Right lobe of liver (tissue), 6 donors: ENCODE measurements at regions not wholly inside any gene's neighbourhood (a gene's known extent, or its start where the extent isn't known, plus 50 kb on each side); places are given as distances from the start of the nearest gene placed in this dataset.

Experiments
- ATAC-seq, 4 donors: fragments of 200-7000 bp; cut with Tn5 transposase; one replicate each; pipeline ENCODE4 v1.9.1; 2020; ENCODE audit warnings: mild to moderate bottlenecking in 4 of 4, moderate library complexity in 4 of 4
- DNase-seq, 3 donors: peaks; one replicate each; pipeline ENCODE4 v3.0.0-alpha.2; 2020
- H3K27ac ChIP-seq, 3 donors: fragments of 200-600 bp; one replicate each; pipeline ENCODE4 v1.8.0; 2022
- H3K27me3 ChIP-seq, 2 donors: fragments of 200-600 bp; one replicate each; pipeline ENCODE4 v1.8.0; 2022
- H3K36me3 ChIP-seq, 4 donors: fragments of 200-600 bp; sonication (generic) in 1 of 4; one replicate each; pipeline versions ENCODE4 v1.5.1 to v1.8.0; 2017 to 2022; ENCODE audit warnings: control low read depth in 1 of 4
- H3K4me1 ChIP-seq, 4 donors: fragments of 200-600 bp; sonication (generic) in 1 of 4; one replicate each; pipeline versions ENCODE4 v1.5.1 to v1.8.0; 2017 to 2022; ENCODE audit warnings: control low read depth in 1 of 4
- H3K4me3 ChIP-seq, 3 donors: fragments of 200-600 bp; one replicate each; pipeline ENCODE4 v1.8.0; 2022
- H3K9me3 ChIP-seq, 4 donors: fragments of 200-600 bp; sonication (generic) in 1 of 4; one replicate each; pipeline versions ENCODE4 v1.5.1 to v1.8.0; 2017 to 2022; ENCODE audit warnings: control low read depth in 1 of 4
- POLR2A ChIP-seq: fragments of 450-650 bp; IDR thresholded peaks from one replicate; pipeline ENCODE4 v1.6.1; 2017; ENCODE audit warnings: antibody characterized with exemption, mild to moderate bottlenecking
- WGBS: methylation state at CpG from one replicate; pipeline ENCODE4 v1.1.6; 2018; ENCODE audit warnings: low coverage, low lambda C conversion rate; ENCODE audit not compliant: insufficient coverage; ENCODE audit errors: missing lambda C conversion rate; 5-methylcytosine and 5-hydroxymethylcytosine counted together
- intact Hi-C, 2 donors: fragments of 100-400 bp; cut with DNase I; formaldehyde crosslinking; loops; one replicate each; pipeline versions ENCODE4 v1.11.2 to v1.14.1; 2022
- TF ChIP-seq, protein P1 (sequence below), 4 donors: fragments of 200-600 bp in 3 of 4; fragments of 450-650 bp in 1 of 4; IDR thresholded peaks; one replicate each; pipeline versions ENCODE4 v1.5.1 to v1.8.0; 2016 to 2022; ENCODE audit warnings: antibody characterized with exemption in 4 of 4, mild to moderate bottlenecking in 2 of 4
- donor health status: DM: no; HTN: yes; CAD: no.
- donor health status: DM: no; HTN: no; CAD: no.
- donor health status: DM: no; HTN: no; CAD: no.
- donor health status: DM: no; HTN: yes; CAD: no.
- donor health status: DM: no; HTN: yes; CAD: no.

DNA sequence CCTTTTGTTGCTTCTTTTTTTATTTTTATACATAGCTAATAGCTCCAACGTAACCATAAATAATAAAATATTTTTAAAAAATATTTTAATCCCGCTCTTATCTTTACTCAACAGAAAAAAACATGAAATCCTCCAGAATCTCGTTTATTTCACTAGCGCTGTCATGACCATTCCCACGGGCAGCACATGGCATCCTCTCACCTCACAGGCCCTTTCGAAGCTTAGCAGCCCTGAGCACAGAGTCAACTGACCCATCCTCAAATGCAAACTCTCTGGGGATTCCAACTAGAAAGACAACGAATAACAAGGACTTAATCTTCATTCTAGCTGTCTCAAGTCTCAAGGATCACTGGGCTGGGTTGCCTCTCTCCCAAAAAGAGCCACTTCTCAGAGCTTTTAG, 285.9 kb upstream of the PPARGC1A start:
- H3K27me3 ChIP-seq = no peaks in the 10 kb centered on the region
- DNase-seq (no peak), ATAC-seq (no peak)
- TF ChIP-seq POLR2A = no peak
- TF ChIP-seq, protein P1, sequence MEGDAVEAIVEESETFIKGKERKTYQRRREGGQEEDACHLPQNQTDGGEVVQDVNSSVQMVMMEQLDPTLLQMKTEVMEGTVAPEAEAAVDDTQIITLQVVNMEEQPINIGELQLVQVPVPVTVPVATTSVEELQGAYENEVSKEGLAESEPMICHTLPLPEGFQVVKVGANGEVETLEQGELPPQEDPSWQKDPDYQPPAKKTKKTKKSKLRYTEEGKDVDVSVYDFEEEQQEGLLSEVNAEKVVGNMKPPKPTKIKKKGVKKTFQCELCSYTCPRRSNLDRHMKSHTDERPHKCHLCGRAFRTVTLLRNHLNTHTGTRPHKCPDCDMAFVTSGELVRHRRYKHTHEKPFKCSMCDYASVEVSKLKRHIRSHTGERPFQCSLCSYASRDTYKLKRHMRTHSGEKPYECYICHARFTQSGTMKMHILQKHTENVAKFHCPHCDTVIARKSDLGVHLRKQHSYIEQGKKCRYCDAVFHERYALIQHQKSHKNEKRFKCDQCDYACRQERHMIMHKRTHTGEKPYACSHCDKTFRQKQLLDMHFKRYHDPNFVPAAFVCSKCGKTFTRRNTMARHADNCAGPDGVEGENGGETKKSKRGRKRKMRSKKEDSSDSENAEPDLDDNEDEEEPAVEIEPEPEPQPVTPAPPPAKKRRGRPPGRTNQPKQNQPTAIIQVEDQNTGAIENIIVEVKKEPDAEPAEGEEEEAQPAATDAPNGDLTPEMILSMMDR (IDR thresholded peaks at IDR 0.05) = no peak
- intact Hi-C loops = no loop called here
- H3K4me1 ChIP-seq = no peaks in the 10 kb centered on the region
- no peaks in the 10 kb centered on the region for H3K36me3 ChIP-seq
- 80% methylated on average over 7 of the region's 7 CpGs for WGBS
- H3K27ac ChIP-seq = no peak overlapping the region
- H3K9me3 ChIP-seq = no peaks in the 10 kb centered on the region
- H3K4me3 ChIP-seq = no peak overlapping the region

DNA sequence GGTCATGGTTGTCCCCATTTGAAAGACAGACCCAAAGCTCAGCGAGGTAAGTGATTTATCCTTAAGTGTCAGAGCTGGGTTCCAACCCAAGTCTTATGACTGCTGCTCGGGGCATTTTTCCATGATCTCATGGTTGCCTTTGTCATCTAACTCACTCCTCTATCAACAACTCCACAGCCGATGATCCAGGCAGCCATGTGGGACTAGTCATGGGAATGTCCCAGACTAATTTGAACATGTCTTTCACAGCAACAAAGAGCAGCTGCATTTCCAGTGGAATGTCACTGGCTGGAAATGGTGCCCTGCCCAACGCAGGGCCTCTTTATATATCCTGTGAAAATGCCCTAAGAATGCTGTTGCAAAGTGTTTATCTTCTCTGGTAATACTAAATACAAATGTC, 284.8 kb upstream of the PPARGC1A start:
- no peak overlapping the region for H3K27ac ChIP-seq
- H3K9me3 ChIP-seq = no peaks in the 10 kb centered on the region
- TF ChIP-seq POLR2A = no peak
- TF ChIP-seq, protein P1 (IDR thresholded peaks at IDR 0.05) = no peak
- DNase-seq = no peak
- no peak for ATAC-seq
- no peaks in the 10 kb centered on the region for H3K36me3 ChIP-seq
- WGBS = 83% methylated on average over 4 of the region's 4 CpGs
- H3K4me3 ChIP-seq = no peak overlapping the region
- H3K27me3 ChIP-seq = no peaks in the 10 kb centered on the region
- H3K4me1 ChIP-seq = no peaks in the 10 kb centered on the region
- intact Hi-C loops = no loop called here

DNA sequence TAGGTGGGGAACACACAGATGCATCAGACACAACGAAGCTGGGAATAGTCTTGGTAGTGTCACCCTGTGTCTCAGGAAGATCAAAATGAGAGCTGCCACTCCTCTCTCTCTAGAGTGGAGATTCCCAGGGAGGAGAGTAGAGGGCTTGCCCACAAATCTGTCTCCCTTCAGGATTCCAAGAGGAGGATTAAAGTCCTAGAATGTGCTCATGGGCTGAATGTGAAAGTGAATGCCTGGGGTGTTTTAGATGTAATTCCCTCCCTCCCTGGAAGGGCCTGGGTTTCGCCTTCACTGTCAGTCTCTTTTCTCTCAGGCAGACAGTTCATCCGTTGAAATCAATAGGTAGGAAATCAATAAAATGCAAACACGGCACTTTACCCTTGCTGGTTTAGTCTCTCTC, 282.6 kb upstream of the PPARGC1A start:
- no peak for DNase-seq
- no peaks in the 10 kb centered on the region for H3K27me3 ChIP-seq
- no peaks in the 10 kb centered on the region for H3K4me1 ChIP-seq
- TF ChIP-seq POLR2A = no peak
- TF ChIP-seq, protein P1 (IDR thresholded peaks at IDR 0.05) = no peak
- no peak overlapping the region for H3K27ac ChIP-seq
- intact Hi-C loops = no loop called here
- no peaks in the 10 kb centered on the region for H3K9me3 ChIP-seq
- H3K4me3 ChIP-seq = no peak overlapping the region
- 27% methylated on average over 4 of the region's 4 CpGs for WGBS
- no peaks in the 10 kb centered on the region for H3K36me3 ChIP-seq
- ATAC-seq = peak in 3 of 4 donors; percentile 24 to 58 (median 33)

DNA sequence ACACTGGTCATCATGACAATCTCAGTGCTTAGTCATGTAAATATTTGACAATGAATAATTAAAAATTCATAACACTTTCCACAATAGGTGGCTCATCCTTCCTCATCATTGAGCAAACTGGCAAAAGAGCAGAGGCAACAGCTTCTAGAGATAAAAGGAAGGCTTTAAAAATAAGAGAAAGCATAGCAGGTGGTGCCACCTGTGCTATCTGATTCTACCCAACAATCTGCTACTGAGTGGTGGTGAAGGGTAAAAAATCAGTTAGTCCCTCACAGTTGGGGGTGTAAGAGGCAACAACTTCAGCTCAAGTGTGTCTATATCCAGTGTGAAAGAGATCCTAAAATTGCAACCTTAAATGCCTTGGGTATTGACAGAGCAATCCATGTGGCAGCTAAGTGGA, 280.1 kb upstream of the PPARGC1A start:
- Histone ChIP-seq H3K36me3 (no peaks in the 10 kb centered on the region), H3K4me3 (no peak overlapping the region), H3K27me3 (no peaks in the 10 kb centered on the region), H3K4me1 (no peaks in the 10 kb centered on the region), H3K27ac (no peak overlapping the region), H3K9me3 (no peaks in the 10 kb centered on the region)
- ATAC-seq (no peak), DNase-seq (no peak)
- intact Hi-C loops = no loop called here
- TF ChIP-seq, protein P1 (IDR thresholded peaks at IDR 0.05) = no peak
- no peak for TF ChIP-seq POLR2A

DNA sequence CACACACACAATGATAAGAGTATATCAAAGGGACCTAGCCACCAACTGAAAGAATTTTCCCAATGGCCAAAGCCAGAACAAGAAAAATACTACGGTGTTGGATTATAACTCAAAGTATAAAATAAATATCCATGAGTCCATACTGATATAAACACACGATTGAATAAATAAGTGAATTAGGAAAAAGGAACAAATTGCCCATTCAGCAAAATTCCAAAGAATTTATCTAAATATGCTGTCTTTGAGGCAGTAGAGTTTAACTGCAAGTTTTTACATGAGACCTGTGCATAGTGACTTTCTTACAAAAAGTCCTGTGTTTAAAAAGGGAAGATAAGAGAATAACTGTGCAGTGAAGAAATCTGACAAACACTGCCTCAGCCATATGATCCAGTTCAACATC, 278.8 kb upstream of the PPARGC1A start:
- Histone ChIP-seq H3K36me3 (no peaks in the 10 kb centered on the region), H3K4me3 (no peak overlapping the region), H3K27me3 (no peaks in the 10 kb centered on the region), H3K27ac (no peak overlapping the region), H3K4me1 (no peaks in the 10 kb centered on the region), H3K9me3 (no peaks in the 10 kb centered on the region)
- WGBS = 47% methylated on average over 2 of the region's 2 CpGs
- no peak for TF ChIP-seq POLR2A
- TF ChIP-seq, protein P1 (IDR thresholded peaks at IDR 0.05) = no peak
- ATAC-seq (no peak), DNase-seq (no peak)
- intact Hi-C loops = no loop called here
